ENCODE measurements at regions not wholly inside any gene's neighbourhood (a gene's known extent, or its start where the extent isn't known, plus 50 kb on each side); places are given as distances from the start of the nearest gene placed in this dataset.
A peak's percentile ranks its signal among the peaks of the same experiment; 100 is the strongest.

DNA sequence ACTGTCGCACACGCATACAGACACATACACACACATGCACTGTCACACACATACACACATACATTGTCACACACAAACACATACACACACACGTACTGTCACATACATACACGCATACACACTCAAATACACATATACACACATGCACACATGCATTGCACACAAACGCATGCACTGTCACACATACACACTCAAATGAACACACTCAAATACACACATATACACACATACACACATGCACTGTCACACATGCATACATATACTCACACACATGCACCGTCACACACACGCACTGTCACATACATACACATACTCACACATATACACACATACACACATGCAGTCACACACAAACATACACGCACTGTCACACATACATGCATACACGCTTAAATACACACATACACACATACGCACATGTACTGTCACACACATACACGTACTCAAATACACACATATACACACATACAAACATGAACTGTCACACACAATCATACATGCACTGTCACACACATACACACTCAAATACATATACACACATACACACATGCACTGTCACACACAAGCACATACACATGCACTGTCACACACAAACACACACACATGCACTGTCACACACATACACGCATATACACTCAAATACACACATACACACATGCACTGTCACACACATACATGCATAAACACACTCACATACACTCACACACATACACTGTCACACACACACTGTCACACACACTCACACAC, 548.6 kb upstream of the BTBD3 start:
- no peak for DNase-seq (ENCODE audit: low spot score)
- Histone ChIP-seq H3K27me3 (no peaks in the 10 kb centered on the region), H3K9me3 (ENCODE audit: low read depth) (no peaks in the 10 kb centered on the region), H3K4me2 (no peak overlapping the region), H3K79me2 (ENCODE audit: low read depth) (no peaks in the 10 kb centered on the region), H3K4me3 (no peak overlapping the region), H3K9ac (no peak overlapping the region), H2AFZ (replicated peaks) (no peak overlapping the region), H3K4me1 (no peaks in the 10 kb centered on the region), H3F3A (ENCODE audit: low read depth) (peaks cover 5% of the 10 kb centered on the region), H4K20me1 (ENCODE audit: low read depth) (no peaks in the 10 kb centered on the region), H3K36me3 (no peaks in the 10 kb centered on the region), H3K27ac (no peak overlapping the region)
- H3K4me1 Mint-ChIP-seq = peaks cover 2% of the 10 kb centered on the region
- TF ChIP-seq, protein P1, sequence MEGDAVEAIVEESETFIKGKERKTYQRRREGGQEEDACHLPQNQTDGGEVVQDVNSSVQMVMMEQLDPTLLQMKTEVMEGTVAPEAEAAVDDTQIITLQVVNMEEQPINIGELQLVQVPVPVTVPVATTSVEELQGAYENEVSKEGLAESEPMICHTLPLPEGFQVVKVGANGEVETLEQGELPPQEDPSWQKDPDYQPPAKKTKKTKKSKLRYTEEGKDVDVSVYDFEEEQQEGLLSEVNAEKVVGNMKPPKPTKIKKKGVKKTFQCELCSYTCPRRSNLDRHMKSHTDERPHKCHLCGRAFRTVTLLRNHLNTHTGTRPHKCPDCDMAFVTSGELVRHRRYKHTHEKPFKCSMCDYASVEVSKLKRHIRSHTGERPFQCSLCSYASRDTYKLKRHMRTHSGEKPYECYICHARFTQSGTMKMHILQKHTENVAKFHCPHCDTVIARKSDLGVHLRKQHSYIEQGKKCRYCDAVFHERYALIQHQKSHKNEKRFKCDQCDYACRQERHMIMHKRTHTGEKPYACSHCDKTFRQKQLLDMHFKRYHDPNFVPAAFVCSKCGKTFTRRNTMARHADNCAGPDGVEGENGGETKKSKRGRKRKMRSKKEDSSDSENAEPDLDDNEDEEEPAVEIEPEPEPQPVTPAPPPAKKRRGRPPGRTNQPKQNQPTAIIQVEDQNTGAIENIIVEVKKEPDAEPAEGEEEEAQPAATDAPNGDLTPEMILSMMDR (IDR thresholded peaks at IDR 0.05) = no peak
- TF ChIP-seq EZH2phosphoT487 (IDR thresholded peaks at IDR 0.05) (no peak), EZH2 (IDR thresholded peaks at IDR 0.05) (no peak)
- H3K9me3 Mint-ChIP-seq = peaks cover 1% of the 10 kb centered on the region
- H3K27ac Mint-ChIP-seq = no peak overlapping the region
- no peaks in the 10 kb centered on the region for H3K36me3 Mint-ChIP-seq
- H3K4me3 Mint-ChIP-seq = no peak overlapping the region
- H3K27me3 Mint-ChIP-seq (ENCODE audit: insufficient read depth, low read depth) = no peaks in the 10 kb centered on the region

DNA sequence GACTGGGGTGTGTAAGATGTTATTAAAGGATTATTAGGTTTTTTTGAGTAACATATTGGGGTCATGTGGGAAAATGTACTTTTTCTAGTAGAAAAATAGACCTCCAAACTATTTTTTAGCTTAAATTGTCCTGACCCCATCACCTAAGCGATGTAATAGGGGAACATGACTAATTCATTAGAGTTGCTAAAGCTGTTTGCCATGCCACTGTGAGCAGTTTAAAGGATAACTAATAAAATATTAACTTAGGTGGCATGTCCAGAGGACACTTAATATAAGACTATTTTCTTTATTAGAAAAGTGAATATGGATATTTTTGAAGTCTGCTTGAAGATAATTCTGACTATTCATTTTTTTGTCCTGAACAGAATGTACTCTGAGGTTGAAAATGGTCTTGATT, 545.9 kb upstream of the BTBD3 start:
- Histone ChIP-seq H3K79me2 (ENCODE audit: low read depth) (no peaks in the 10 kb centered on the region), H3K4me1 (peaks cover 8% of the 10 kb centered on the region), H3K27me3 (no peaks in the 10 kb centered on the region), H3K36me3 (no peaks in the 10 kb centered on the region), H3K4me2 (no peak overlapping the region), H3F3A (ENCODE audit: low read depth) (peaks cover 5% of the 10 kb centered on the region), H3K9ac (no peak overlapping the region), H3K27ac (no peak overlapping the region), H3K4me3 (no peak overlapping the region), H3K9me3 (ENCODE audit: low read depth) (no peaks in the 10 kb centered on the region), H4K20me1 (ENCODE audit: low read depth) (no peaks in the 10 kb centered on the region), H2AFZ (replicated peaks) (no peak overlapping the region)
- Mint-ChIP-seq H3K36me3 (no peaks in the 10 kb centered on the region), H3K27me3 (ENCODE audit: insufficient read depth, low read depth) (no peaks in the 10 kb centered on the region), H3K9me3 (no peaks in the 10 kb centered on the region), H3K4me1 (peaks cover 2% of the 10 kb centered on the region), H3K27ac (no peak overlapping the region), H3K4me3 (no peak overlapping the region)
- TF ChIP-seq EZH2phosphoT487 (IDR thresholded peaks at IDR 0.05) = no peak
- TF ChIP-seq, protein P1 (IDR thresholded peaks at IDR 0.05) = no peak
- DNase-seq (ENCODE audit: low spot score) = no peak

DNA sequence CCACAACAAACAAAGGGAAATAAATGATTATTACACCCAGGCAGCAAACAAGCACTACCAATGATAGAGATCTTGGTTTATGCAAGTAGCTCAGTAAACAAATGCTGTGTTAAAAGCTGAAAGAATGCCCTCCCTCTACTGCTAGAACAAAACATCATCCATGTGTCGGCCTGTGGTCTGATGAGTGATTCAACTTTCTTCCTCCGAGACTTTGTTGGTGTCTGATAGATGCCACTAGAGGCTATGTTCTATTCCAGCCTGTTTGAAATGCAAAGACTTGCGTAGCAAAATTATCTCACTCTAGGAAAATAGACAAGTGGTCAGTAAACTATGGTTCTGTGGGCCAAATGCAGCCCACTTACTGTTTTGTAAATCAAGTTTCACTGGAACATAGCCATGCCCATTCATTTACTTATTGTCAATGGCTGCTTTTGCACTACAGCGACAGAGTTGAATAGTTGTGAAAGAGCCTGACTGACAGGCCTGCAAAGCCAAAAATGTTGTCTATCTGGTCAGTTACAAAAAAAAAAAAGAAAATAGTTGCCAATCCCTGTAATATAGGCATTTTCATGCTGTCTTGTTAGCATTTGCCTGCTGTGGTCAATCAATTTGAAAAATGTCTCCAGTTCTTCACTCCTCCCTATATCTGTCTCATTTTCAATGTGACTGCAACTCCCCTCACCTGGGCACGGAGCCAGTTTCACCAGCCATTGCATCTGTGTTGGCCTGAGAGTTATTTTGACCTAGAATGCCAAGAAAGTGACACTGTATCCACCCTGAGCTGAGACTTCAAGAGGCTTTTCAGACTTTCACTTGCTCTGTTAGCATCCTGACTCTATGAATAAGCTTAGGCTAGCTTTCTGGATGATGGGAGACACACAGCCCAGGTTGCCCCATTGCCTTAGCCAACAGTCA, 544.6 kb upstream of the BTBD3 start:
- H3K27me3 ChIP-seq = no peaks in the 10 kb centered on the region
- H3K27ac ChIP-seq = no peak overlapping the region
- H3K4me1 ChIP-seq = peaks cover 8% of the 10 kb centered on the region
- H3K27me3 Mint-ChIP-seq (ENCODE audit: insufficient read depth, low read depth) = no peaks in the 10 kb centered on the region
- no peak for DNase-seq (ENCODE audit: low spot score)
- no peaks in the 10 kb centered on the region for H3K36me3 Mint-ChIP-seq
- H3K4me3 ChIP-seq = no peak overlapping the region
- peak overlapping the region; percentile 1 for H2AFZ ChIP-seq (replicated peaks)
- no peaks in the 10 kb centered on the region for H3K79me2 ChIP-seq (ENCODE audit: low read depth)
- peaks cover 5% of the 10 kb centered on the region for H3F3A ChIP-seq (ENCODE audit: low read depth)
- H3K36me3 ChIP-seq = no peaks in the 10 kb centered on the region
- H3K4me2 ChIP-seq = no peak overlapping the region
- H3K4me3 Mint-ChIP-seq = no peak overlapping the region
- no peak overlapping the region for H3K9ac ChIP-seq
- H3K9me3 Mint-ChIP-seq = no peaks in the 10 kb centered on the region
- no peak overlapping the region for H3K27ac Mint-ChIP-seq
- H3K9me3 ChIP-seq (ENCODE audit: low read depth) = no peaks in the 10 kb centered on the region
- TF ChIP-seq EZH2 (IDR thresholded peaks at IDR 0.05) = no peak
- TF ChIP-seq, protein P1 (IDR thresholded peaks at IDR 0.05) = no peak
- H4K20me1 ChIP-seq (ENCODE audit: low read depth) = no peaks in the 10 kb centered on the region
- peaks cover 2% of the 10 kb centered on the region for H3K4me1 Mint-ChIP-seq
